C1 segment of cervical spinal cord (tissue), 14 donors: ENCODE measurements at regions not wholly inside any gene's neighbourhood (a gene's known extent, or its start where the extent isn't known, plus 50 kb on each side); places are given as distances from the start of the nearest gene placed in this dataset.
"Not testable (repeated sequence)": the region's sequence is repeated elsewhere in the genome, so short reads cannot be mapped to it uniquely, and the experiment has no call there.

Experiments
- DNase-seq, 14 donors: peaks; one replicate each; lab custom pipeline; 2025; lab: John Stamatoyannopoulos, UW

DNA sequence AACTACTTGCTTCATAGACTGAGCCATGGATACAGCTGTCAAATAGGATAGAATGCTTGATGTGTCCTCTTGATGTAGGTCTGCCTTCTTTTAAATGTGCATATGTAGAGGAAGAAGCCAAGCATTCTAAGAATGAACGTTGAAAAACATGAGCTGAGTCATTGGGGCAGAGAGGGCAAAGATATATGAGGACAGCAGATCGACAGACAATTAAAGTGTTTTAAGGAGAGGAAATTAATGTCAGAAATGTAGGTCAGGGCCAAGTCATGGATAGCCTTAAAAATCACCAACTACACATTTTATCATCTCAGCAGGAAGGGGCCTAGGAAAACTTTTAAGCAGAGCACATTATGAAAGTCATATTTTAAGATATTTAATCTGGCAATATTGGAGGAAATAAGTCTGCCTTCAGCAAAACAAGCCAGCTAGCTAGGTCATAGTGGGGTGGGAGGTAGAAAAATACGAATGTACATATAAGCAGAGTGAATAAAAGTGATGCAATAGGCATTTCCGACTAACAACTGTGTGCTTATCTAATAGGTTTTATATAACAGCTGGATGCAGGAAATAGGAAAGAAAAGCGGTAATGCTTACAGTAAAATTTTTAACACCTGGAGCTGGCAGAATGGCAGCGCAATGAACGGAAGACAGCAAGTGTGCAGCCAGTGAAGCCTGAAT, 638.3 kb upstream of the TPK1 start:
- no peak for DNase-seq

DNA sequence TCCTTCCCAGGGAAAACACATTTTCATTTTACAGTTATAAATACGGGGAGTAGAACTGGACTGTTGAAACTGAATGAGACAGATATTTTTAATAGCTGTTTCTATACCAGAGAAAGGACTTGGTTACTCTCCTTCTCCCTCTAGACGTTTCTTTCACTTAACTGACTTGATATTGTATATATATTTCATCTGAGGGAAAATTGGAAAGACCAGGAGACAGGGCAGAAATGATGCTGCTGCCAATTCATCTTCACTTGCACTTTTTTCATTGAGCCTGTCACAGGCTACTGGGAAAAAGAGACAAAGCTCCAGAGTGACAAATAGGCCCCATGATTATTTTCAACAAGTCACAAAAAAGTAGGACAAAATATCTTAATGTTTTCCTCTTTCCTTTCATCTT, 636.0 kb upstream of the TPK1 start:
- no peak for DNase-seq

DNA sequence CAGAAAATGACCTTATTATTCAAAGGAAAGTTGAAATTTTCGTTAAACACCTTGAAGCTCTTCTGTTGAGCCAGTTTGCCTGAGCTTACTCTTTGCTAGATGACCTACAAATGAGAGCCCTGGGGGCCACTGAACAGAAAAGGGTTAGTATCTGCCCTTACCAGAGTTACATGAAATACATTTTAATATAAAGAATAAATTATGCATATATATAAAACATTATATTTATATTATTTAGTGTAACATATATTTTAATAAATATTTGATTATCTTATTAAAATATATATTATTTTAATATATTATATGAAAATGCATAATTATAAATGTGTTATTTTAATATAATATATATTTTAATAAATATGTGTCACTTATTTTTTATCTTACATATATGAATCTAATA, 628.4 kb upstream of the TPK1 start:
- no peak for DNase-seq

- no peak for DNase-seq
Measured at GRCh38 chr7:145462463-145462862, 626.6 kb upstream of the TPK1 start.

- no peak for DNase-seq
Measured at GRCh38 chr7:145434811-145435210, 599.0 kb upstream of the TPK1 start.

DNA sequence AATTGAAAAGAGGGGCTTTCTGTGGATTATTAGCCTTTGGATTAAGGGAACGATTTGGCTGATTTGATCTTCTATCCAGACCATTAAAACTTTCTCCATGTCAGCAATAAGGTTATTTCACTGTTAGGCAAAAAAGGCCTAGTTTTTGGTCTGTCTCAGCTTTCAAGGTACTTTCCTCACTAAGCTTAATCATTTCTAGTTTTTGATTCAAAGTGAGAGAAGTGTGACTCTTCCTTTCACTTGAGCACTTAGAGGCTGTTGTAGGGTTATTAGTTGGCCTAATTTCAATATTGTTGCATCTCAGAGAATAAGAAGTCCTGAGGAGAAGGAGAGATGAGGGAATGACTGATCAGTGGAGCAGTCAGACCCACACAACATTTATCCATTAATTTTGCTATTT, 596.0 kb upstream of the TPK1 start:
- DNase-seq = no peak

- not testable (repeated sequence) for DNase-seq
Measured at GRCh38 chr7:145418481-145418880, 582.6 kb upstream of the TPK1 start.

GRCh38 chr7:145411066-145411465, 575.2 kb upstream of the TPK1 start:
- DNase-seq = no peak

GRCh38 chr7:145398758-145399157, 562.9 kb upstream of the TPK1 start:
- DNase-seq = no peak

DNA sequence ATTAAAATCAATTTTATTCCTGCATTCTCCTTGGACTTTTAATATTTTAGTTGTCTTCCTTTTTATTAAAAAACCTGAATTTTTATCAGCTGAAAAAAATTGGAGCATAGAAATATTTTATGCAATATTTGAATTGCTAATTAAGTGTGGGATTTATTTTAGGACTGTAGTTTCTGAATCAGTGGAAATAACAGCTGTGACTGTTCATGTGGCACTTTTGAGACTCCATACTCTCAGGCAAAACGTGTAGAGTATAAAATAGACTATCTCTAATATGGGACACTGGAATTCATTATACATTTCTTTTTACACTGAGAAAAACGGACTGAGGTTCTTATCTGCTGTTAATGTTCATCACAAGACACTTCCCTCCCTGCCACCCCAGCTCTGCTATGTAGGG, 558.3 kb upstream of the TPK1 start:
- DNase-seq = no peak

GRCh38 chr7:145382762-145383161, 546.9 kb upstream of the TPK1 start:
- no peak for DNase-seq

DNA sequence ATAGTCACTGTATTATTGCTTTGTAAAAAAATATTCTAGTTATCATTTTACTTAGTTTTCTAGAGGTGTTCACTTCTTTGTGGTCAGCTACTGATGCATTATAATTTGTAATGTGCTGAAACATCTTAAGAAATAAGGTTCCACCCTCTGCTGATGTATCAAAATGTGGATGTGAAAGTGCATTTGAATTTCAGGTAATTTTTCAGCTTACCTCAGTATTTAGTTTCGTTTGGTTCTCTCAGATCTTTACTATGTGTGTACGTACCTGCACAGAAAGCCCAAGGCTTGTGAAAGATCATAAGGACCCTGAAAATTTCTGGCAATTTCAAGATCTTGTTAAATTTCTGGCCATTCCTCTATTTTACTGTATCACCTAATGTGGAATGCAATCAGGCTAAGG, 542.3 kb upstream of the TPK1 start:
- DNase-seq = no peak

DNA sequence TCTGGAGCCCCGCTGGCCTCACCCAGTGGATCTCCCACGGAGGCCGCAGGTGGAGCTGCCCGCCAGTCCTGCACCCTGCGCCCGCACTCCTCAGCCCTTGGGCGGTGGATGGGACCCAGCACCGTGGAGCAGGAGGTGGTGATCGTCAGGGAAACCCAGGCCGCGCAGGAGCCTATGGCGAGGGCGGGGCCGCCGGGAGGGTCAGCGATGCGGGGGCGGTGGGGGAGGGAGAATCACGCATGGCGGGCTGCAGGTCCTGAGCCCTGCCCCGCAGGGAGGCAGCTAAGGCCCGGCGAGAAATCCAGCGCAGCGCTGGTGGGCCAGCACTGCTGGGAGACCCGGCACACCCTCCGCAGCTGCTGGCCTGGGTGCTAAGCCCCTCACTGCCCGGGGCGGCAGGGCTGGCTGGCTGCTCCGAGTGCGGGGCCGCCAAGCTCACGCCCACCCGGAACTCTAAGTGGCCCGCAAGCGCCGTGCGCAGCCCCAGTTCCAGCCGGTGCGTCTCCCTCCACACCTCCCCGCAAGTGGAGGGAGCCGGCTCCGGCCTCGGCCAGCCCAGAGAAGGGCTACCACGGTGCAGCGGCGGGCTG, 524.8 kb upstream of the TPK1 start:
- DNase-seq = no peak

- no peak for DNase-seq
Measured at GRCh38 chr7:145350334-145350733, 514.5 kb upstream of the TPK1 start.

- DNase-seq = not testable (repeated sequence)
Measured at GRCh38 chr7:145349452-145349851, 513.6 kb upstream of the TPK1 start.

GRCh38 chr7:145347271-145347670, 511.4 kb upstream of the TPK1 start:
- DNase-seq = no peak

- no peak for DNase-seq
Measured at GRCh38 chr7:145339319-145339718, 503.5 kb upstream of the TPK1 start.

- DNase-seq = no peak
Measured at GRCh38 chr7:145331522-145331921, 495.7 kb upstream of the TPK1 start.

DNA sequence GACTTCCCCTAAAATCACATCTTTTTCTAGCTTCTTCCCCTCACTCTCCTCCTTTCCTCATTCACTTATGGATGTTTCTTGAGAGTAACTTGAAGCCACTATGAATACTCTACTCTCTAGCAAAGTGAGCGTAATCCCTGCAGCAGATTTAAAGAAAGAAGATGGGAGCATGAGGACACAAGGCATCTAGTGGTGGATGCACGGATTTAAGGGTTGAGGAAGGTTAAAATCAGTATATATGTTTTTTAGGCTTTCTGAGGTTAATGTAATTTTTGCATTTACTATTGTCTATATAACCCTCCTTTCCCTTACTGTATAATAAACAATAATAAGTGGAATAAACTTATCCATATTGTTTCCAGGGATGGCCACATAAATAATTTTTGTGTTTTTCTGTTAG, 495.2 kb upstream of the TPK1 start:
- DNase-seq = no peak

GRCh38 chr7:145327646-145328045, 491.8 kb upstream of the TPK1 start:
- DNase-seq = no peak

GRCh38 chr7:145324081-145324480, 488.2 kb upstream of the TPK1 start:
- no peak for DNase-seq

- peak in 1 of 14 donors; percentile 2 for DNase-seq
Measured at GRCh38 chr7:145313551-145313950, 477.7 kb upstream of the TPK1 start.

DNA sequence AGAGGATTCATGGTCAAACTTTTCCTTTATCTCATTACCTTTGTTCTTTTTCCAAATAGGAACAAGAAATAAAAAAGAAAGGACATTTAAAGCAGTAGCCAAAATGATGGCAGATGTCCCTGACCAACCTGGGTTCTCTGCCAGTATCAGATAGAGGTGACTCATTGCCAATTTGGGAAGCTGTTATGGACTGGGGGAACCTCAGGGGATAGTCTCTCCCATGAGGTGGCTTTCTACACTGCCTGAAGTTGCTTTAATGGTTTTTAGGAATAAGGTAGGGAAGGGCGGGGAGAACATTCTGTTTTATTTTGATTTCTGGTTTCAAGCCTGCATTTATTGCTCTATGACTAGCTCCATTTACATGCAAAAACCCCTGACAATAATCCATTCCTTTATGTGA, 457.9 kb upstream of the TPK1 start:
- DNase-seq = no peak

DNA sequence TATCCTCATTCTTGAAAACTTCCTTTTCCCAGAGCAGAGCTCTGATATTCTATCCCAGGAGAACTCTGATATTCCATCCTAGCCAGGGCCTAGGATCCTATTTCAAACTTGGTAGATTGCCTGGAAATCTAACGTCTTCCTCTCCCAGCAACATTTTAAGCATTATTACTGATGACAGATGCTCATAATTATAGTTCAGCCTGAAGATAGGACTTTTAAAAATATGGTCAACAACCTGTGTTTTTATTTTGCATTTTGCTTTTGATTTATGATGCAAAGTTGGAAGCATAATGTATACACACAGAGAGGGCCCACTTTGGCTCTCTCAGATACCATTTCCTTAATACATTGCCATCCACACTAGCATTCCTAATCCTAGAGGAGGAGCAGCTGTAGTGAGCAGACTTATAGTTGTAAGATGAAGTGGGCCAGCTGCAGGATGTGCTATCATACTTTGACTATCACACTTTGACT, 457.4 kb upstream of the TPK1 start:
- DNase-seq = no peak
